SU-DHL-6 (cell line): ENCODE measurements at regions not wholly inside any gene's neighbourhood (a gene's known extent, or its start where the extent isn't known, plus 50 kb on each side); places are given as distances from the start of the nearest gene placed in this dataset.

Source experiments
- H2AFZ ChIP-seq: fragments of 200-600 bp; sonication (generic); 2 replicates; pipeline ENCODE4 v1.6.1; 2014; ENCODE audit warnings: low read depth, mild to moderate bottlenecking, moderate library complexity, mixed read lengths, antibody characterized with exemption, low read length; ENCODE audit not compliant: severe bottlenecking
- H3F3A ChIP-seq: fragments of 200-600 bp; shearing (Covaris generic); 2 replicates; pipeline ENCODE4 v1.6.0; 2016; ENCODE audit warnings: antibody characterized with exemption, mild to moderate bottlenecking; ENCODE audit not compliant: insufficient read depth
- H3K27ac ChIP-seq: fragments of 200-600 bp; sonication (generic); 2 replicates; pipeline ENCODE4 v1.5.1; 2016; ENCODE audit warnings: low read depth, mild to moderate bottlenecking, low read length, moderate library complexity, mixed read lengths
- H3K27me3 ChIP-seq: fragments of 200-600 bp; sonication (generic), shearing (Covaris generic); 2 replicates; pipeline ENCODE4 v1.6.0; 2014; ENCODE audit warnings: mild to moderate bottlenecking, low read length
- H3K36me3 ChIP-seq: fragments of 200-600 bp; sonication (generic); 2 replicates; pipeline ENCODE4 v1.6.1; 2014; ENCODE audit warnings: mild to moderate bottlenecking, low read length, mixed read lengths
- H3K4me2 ChIP-seq: fragments of 300-600, 200-600 bp; shearing (Covaris generic), sonication (generic); 2 replicates; pipeline ENCODE4 v1.6.0; 2014; ENCODE audit warnings: low read length, low read depth, mild to moderate bottlenecking; ENCODE audit not compliant: poor library complexity, severe bottlenecking
- H3K4me3 ChIP-seq: fragments of 200-600 bp; sonication (generic); 2 replicates; pipeline ENCODE4 v1.5.1; 2014; ENCODE audit warnings: antibody characterized with exemption, low read length, mild to moderate bottlenecking, mixed read lengths; ENCODE audit not compliant: insufficient read depth, poor library complexity, severe bottlenecking
- H3K79me2 ChIP-seq: fragments of 200-600 bp; sonication (generic); 2 replicates; pipeline ENCODE4 v1.6.1; 2014; ENCODE audit warnings: mild to moderate bottlenecking, low read length, moderate library complexity; ENCODE audit not compliant: insufficient read depth
- H3K9ac ChIP-seq: fragments of 200-600 bp; sonication (generic); 2 replicates; pipeline ENCODE4 v1.7.0; 2014; ENCODE audit warnings: mild to moderate bottlenecking, low read length
- H3K9me2 ChIP-seq: fragments of 200-600 bp; sonication (generic); replicated peaks from 2 replicates; pipeline ENCODE4 v1.6.1; 2014; ENCODE audit warnings: low read length; ENCODE audit not compliant: insufficient read depth
- H3K9me3 ChIP-seq: fragments of 200-600 bp; sonication (generic); 2 replicates; pipeline ENCODE4 v1.6.1; 2014; ENCODE audit warnings: low read length, mixed read lengths; ENCODE audit not compliant: insufficient read depth
- H4K20me1 ChIP-seq: fragments of 200-600 bp; sonication (generic); 2 replicates; pipeline ENCODE4 v1.6.1; 2014; ENCODE audit warnings: low read depth, mild to moderate bottlenecking, antibody characterized with exemption, low read length, moderate library complexity, mixed read lengths
- CTCF ChIP-seq: fragments of 200-600 bp; sonication (generic); IDR thresholded peaks from one replicate; pipeline ENCODE4 v1.5.1; 2017; ENCODE audit warnings: antibody characterized with exemption, mild to moderate bottlenecking, low read length, moderate library complexity; ENCODE audit not compliant: insufficient read depth, poor library complexity, severe bottlenecking
- EZH2phosphoT487 ChIP-seq: fragments of 200-600 bp; sonication (generic), shearing (Covaris generic); conservative IDR thresholded peaks from 2 replicates; pipeline ENCODE4 v1.6.1; 2018; ENCODE audit warnings: mild to moderate bottlenecking, antibody characterized with exemption, low read length, moderate library complexity, mixed read lengths

DNA sequence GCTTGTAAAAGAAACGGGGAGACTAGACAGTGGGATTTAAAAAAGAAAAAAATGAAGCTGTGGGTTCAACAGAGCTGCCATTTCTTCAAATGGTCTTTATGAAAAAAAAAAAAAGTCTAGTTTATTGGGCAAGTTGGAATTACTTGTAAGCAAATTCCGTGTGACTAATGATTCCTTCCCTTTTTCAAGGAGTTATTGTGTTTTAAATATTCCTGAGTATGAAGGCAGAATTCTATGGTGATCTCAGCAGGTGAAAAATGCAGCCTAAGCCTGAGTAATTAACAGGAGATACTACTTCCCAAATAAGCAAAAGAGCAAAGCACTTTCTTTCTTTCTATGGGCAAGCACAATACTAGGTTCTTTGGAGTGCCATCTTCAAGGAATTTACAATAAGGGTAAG, 481.9 kb downstream of the ZNF608 start:
- no peak overlapping the region for H3K4me3 ChIP-seq

GRCh38 chr5:124263680-124264491, 482.6 kb downstream of the ZNF608 start:
- Histone ChIP-seq H3K4me3 (no peak overlapping the region), H3K4me2 (no peak overlapping the region), H3F3A (no peaks in the 10 kb centered on the region), H3K79me2 (no peaks in the 10 kb centered on the region), H3K9me2 (no peaks in the 10 kb centered on the region), H3K9ac (no peak overlapping the region), H4K20me1 (no peaks in the 10 kb centered on the region), H3K36me3 (no peaks in the 10 kb centered on the region), H3K9me3 (no peaks in the 10 kb centered on the region), H3K27me3 (no peaks in the 10 kb centered on the region), H2AFZ (no peak overlapping the region), H3K27ac (no peak overlapping the region)
- TF ChIP-seq CTCF (no peak), EZH2phosphoT487 (no peak)

More for the DNA sequence above, 481.9 kb downstream of the ZNF608 start:
- Histone ChIP-seq H3K79me2 (no peaks in the 10 kb centered on the region), H4K20me1 (no peaks in the 10 kb centered on the region), H3K9ac (no peak overlapping the region), H3K9me3 (no peaks in the 10 kb centered on the region), H3K27ac (no peak overlapping the region), H3F3A (no peaks in the 10 kb centered on the region), H3K27me3 (no peaks in the 10 kb centered on the region), H2AFZ (no peak overlapping the region), H3K36me3 (no peaks in the 10 kb centered on the region), H3K9me2 (no peaks in the 10 kb centered on the region), H3K4me2 (no peak overlapping the region)
- TF ChIP-seq EZH2phosphoT487 (no peak), CTCF (no peak)

- H3K9ac ChIP-seq, result no peak overlapping the region
- H3K9me2 ChIP-seq, result no peaks in the 10 kb centered on the region
- no peak for TF ChIP-seq CTCF
- TF ChIP-seq EZH2phosphoT487, result no peak
- H3K4me3 ChIP-seq, result no peak overlapping the region
- no peaks in the 10 kb centered on the region for H3K9me3 ChIP-seq
- no peaks in the 10 kb centered on the region for H3F3A ChIP-seq
- no peaks in the 10 kb centered on the region for H3K79me2 ChIP-seq
- no peaks in the 10 kb centered on the region for H3K36me3 ChIP-seq
- H3K27ac ChIP-seq, result no peak overlapping the region
- H3K4me2 ChIP-seq, result no peak overlapping the region
- no peaks in the 10 kb centered on the region for H3K27me3 ChIP-seq
- no peaks in the 10 kb centered on the region for H4K20me1 ChIP-seq
- H2AFZ ChIP-seq, result no peak overlapping the region
Measured at GRCh38 chr5:124262991-124263571, 483.4 kb downstream of the ZNF608 start.
